CD14-positive monocyte (primary cell): ENCODE measurements at regions not wholly inside any gene's neighbourhood (a gene's known extent, or its start where the extent isn't known, plus 50 kb on each side); places are given as distances from the start of the nearest gene placed in this dataset.

Experiments
- DNase-seq, 3 donors: peaks; one replicate each; pipeline ENCODE4 v3.0.0-alpha.2; 2011 to 2022
- H2AFZ ChIP-seq: 2 replicates; pipeline ENCODE4 v1.6.0; 2012; ENCODE audit warnings: mild to moderate bottlenecking, low read depth, low read length, inconsistent platforms; ENCODE audit not compliant: insufficient read depth, poor library complexity, severe bottlenecking
- H3K27ac ChIP-seq, 2 donors: 1 replicate in 1 of 2; 2 replicates in 1 of 2; pipeline ENCODE4 v1.5.1; 2012 to 2013; ENCODE audit warnings: low read length in 2 of 2, control low read depth in 1 of 2, inconsistent platforms in 1 of 2, low read depth in 1 of 2, mild to moderate bottlenecking in 1 of 2
- H3K27me3 ChIP-seq, 2 donors: one replicate each; pipeline versions ENCODE4 v1.6.0 to v1.6.1; 2011 to 2013; ENCODE audit warnings: low read length in 2 of 2; ENCODE audit not compliant: control insufficient read depth in 2 of 2, insufficient read depth in 2 of 2
- H3K36me3 ChIP-seq, 2 donors: replicated peaks in 1 of 2; 1 replicate in 1 of 2; 2 replicates in 1 of 2; pipeline versions ENCODE4 v1.5.1 to v1.6.1; 2012 to 2013; ENCODE audit warnings: low read length in 2 of 2, control low read depth in 1 of 2, inconsistent platforms in 1 of 2, mild to moderate bottlenecking in 1 of 2; ENCODE audit not compliant: insufficient read depth in 2 of 2, control insufficient read depth in 1 of 2
- H3K4me1 ChIP-seq, 2 donors: 1 replicate in 1 of 2; 2 replicates in 1 of 2; pipeline versions ENCODE4 v1.5.1 to v1.6.1; 2012 to 2013; ENCODE audit warnings: low read length in 2 of 2, control low read depth in 1 of 2, inconsistent platforms in 1 of 2, mild to moderate bottlenecking in 1 of 2, moderate library complexity in 1 of 2; ENCODE audit not compliant: insufficient read depth in 2 of 2, control insufficient read depth in 1 of 2
- H3K4me2 ChIP-seq: replicated peaks from 2 replicates; pipeline ENCODE3; 2012; ENCODE audit warnings: low read length, moderate library complexity, mild to moderate bottlenecking; ENCODE audit not compliant: poor library complexity, severe bottlenecking; ENCODE audit errors: extremely low read depth
- H3K4me3 ChIP-seq, 3 experiments: fragments of 200-600 bp in 1 of 3; sonication (generic) in 1 of 3; replicated peaks in 1 of 3; 1 replicate in 2 of 3; 2 replicates in 1 of 3; pipeline ENCODE4 v1.5.1; 2011 to 2013; ENCODE audit warnings: low read length in 3 of 3, mild to moderate bottlenecking in 3 of 3, control low read depth in 2 of 3, low read depth in 2 of 3, inconsistent platforms in 1 of 3, moderate library complexity in 1 of 3
- H3K79me2 ChIP-seq: 2 replicates; pipeline ENCODE4 v1.6.0; 2012; ENCODE audit warnings: mild to moderate bottlenecking, control low read depth, inconsistent platforms, low read length, moderate library complexity; ENCODE audit not compliant: insufficient read depth
- H3K9ac ChIP-seq: 2 replicates; pipeline ENCODE4 v1.6.0; 2017; ENCODE audit warnings: low read length, mild to moderate bottlenecking; ENCODE audit not compliant: insufficient read depth, poor library complexity, severe bottlenecking
- H3K9me3 ChIP-seq, 2 donors: replicated peaks in 1 of 2; 1 replicate in 1 of 2; 2 replicates in 1 of 2; pipeline versions ENCODE4 v1.5.1 to v1.6.1; 2012 to 2013; ENCODE audit warnings: low read length in 2 of 2, control low read depth in 1 of 2; ENCODE audit not compliant: control insufficient read depth in 1 of 2, insufficient read depth in 1 of 2
- H4K20me1 ChIP-seq: 2 replicates; pipeline ENCODE4 v1.6.0; 2012; ENCODE audit warnings: mild to moderate bottlenecking, low read length, control low read depth, moderate library complexity; ENCODE audit not compliant: insufficient read depth
- H3K27ac Mint-ChIP-seq, 7 donors: one replicate each; pipeline ENCODE4 v1.8.0; 2020; ENCODE audit warnings: mild to moderate bottlenecking in 7 of 7, mixed read lengths in 7 of 7, moderate library complexity in 6 of 7, inconsistent platforms in 2 of 7
- H3K27me3 Mint-ChIP-seq, 3 donors: one replicate each; pipeline ENCODE4 v1.8.0; 2021 to 2022; ENCODE audit warnings: low read depth in 3 of 3, mild to moderate bottlenecking in 3 of 3, mixed read lengths in 3 of 3, moderate library complexity in 3 of 3, inconsistent platforms in 1 of 3
- H3K36me3 Mint-ChIP-seq, 2 donors: one replicate each; pipeline ENCODE4 v1.8.0; 2020; ENCODE audit warnings: mixed read lengths in 2 of 2, inconsistent platforms in 1 of 2, mild to moderate bottlenecking in 1 of 2
- H3K4me1 Mint-ChIP-seq: one replicate; pipeline ENCODE4 v1.8.0; 2020; ENCODE audit warnings: mild to moderate bottlenecking, mixed read lengths
- H3K4me3 Mint-ChIP-seq, 2 donors: one replicate each; pipeline ENCODE4 v1.8.0; 2020; ENCODE audit warnings: mild to moderate bottlenecking in 2 of 2, mixed read lengths in 2 of 2, moderate library complexity in 1 of 2
- H3K9me3 Mint-ChIP-seq, 7 donors: one replicate each; pipeline ENCODE4 v1.8.0; 2020 to 2022; ENCODE audit warnings: mixed read lengths in 7 of 7, mild to moderate bottlenecking in 6 of 7, moderate library complexity in 6 of 7, inconsistent platforms in 2 of 7
- CTCF ChIP-seq: fragments of 200-600 bp; IDR thresholded peaks from one replicate; pipeline ENCODE4 v1.8.0; 2022; ENCODE audit warnings: antibody characterized with exemption, mild to moderate bottlenecking
- WGBS: methylation state at CpG from one replicate; pipeline ENCODE4 v1.1.5; 2013; ENCODE audit warnings: missing lambda C conversion rate; ENCODE audit not compliant: insufficient coverage; 5-methylcytosine and 5-hydroxymethylcytosine counted together
- intact Hi-C, 2 donors: fragments of 100-400 bp; cut with micrococcal nuclease; formaldehyde crosslinking; loops; one replicate each; pipeline versions ENCODE4 v1.15.0 to v1.15.1; 2023

- Histone ChIP-seq H3K9ac (no peak overlapping the region), H4K20me1 (no peaks in the 10 kb centered on the region), H3K4me1 (no peaks in the 10 kb centered on the region), H3K36me3 (no peaks in the 10 kb centered on the region), H3K79me2 (no peaks in the 10 kb centered on the region), H3K27me3 (no peaks in the 10 kb centered on the region), H3K9me3 (peaks cover 19 to 35% of the 10 kb centered on the region in 2 donors), H3K4me2 (no peak overlapping the region), H3K27ac (no peak overlapping the region), H2AFZ (no peak overlapping the region), H3K4me3 (no peak overlapping the region)
- Mint-ChIP-seq H3K9me3 (peaks cover 2 to 20% (median 8%) of the 10 kb centered on the region in 7 donors), H3K4me1 (no peaks in the 10 kb centered on the region), H3K36me3 (no peaks in the 10 kb centered on the region), H3K4me3 (no peak overlapping the region), H3K27ac (no peak overlapping the region), H3K27me3 (no peaks in the 10 kb centered on the region)
- no CpG with 5 or more reads among the region's 1 CpG for WGBS
- DNase-seq, result no peak
- TF ChIP-seq CTCF, result no peak
- intact Hi-C loops, result loop anchor here in 1 of 2 donors (10.0 kb wide), 1 partner anchor 676 kb away; no protein-coding TSS in a partner anchor
Measured at GRCh38 chr15:24008476-24008875, 321.4 kb upstream of the NDN start.

- Histone ChIP-seq H3K4me1 (no peaks in the 10 kb centered on the region), H4K20me1 (no peaks in the 10 kb centered on the region), H3K9me3 (peaks cover 6 to 21% of the 10 kb centered on the region in 2 donors), H3K9ac (no peak overlapping the region), H3K27ac (no peak overlapping the region), H3K4me3 (no peak overlapping the region), H3K79me2 (no peaks in the 10 kb centered on the region), H3K27me3 (no peaks in the 10 kb centered on the region), H3K36me3 (no peaks in the 10 kb centered on the region), H3K4me2 (no peak overlapping the region), H2AFZ (no peak overlapping the region)
- Mint-ChIP-seq H3K4me3 (no peak overlapping the region), H3K27ac (no peak overlapping the region), H3K36me3 (no peaks in the 10 kb centered on the region), H3K9me3 (peaks cover 2 to 8% (median 6%) of the 10 kb centered on the region in 7 donors), H3K4me1 (no peaks in the 10 kb centered on the region), H3K27me3 (no peaks in the 10 kb centered on the region)
- WGBS, result no CpG with 5 or more reads among the region's 1 CpG
- intact Hi-C loops, result no loop called here
- TF ChIP-seq CTCF, result no peak
- DNase-seq, result no peak
Measured at GRCh38 chr15:24017470-24017869, 330.4 kb upstream of the NDN start.
